ENCODE measurements at regions not wholly inside any gene's neighbourhood (a gene's known extent, or its start where the extent isn't known, plus 50 kb on each side); places are given as distances from the start of the nearest gene placed in this dataset.
"Not testable (repeated sequence)": the region's sequence is repeated elsewhere in the genome, so short reads cannot be mapped to it uniquely, and the experiment has no call there.

DNA sequence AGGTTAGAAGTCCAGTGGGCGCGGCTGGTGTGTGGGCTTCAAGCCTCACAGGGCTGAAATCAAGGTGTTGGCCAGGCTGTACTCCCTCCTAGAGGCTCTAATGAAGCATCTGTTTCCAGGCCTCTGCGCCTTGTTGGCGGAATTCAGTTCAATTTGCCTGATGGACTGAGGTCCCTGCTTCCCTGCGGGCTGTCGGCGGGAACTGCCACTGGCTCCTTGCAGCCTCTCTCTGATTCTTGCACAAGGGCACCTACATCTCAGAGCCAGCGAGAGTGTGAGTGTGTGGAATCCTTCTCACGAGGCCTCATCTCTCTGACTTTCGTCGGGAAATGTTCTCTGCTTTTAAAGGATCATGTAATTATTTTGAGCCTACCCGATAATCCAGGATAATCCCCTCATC lies 128.6 kb downstream of the DLEU7 start:
- DNase-seq: no peak

DNA sequence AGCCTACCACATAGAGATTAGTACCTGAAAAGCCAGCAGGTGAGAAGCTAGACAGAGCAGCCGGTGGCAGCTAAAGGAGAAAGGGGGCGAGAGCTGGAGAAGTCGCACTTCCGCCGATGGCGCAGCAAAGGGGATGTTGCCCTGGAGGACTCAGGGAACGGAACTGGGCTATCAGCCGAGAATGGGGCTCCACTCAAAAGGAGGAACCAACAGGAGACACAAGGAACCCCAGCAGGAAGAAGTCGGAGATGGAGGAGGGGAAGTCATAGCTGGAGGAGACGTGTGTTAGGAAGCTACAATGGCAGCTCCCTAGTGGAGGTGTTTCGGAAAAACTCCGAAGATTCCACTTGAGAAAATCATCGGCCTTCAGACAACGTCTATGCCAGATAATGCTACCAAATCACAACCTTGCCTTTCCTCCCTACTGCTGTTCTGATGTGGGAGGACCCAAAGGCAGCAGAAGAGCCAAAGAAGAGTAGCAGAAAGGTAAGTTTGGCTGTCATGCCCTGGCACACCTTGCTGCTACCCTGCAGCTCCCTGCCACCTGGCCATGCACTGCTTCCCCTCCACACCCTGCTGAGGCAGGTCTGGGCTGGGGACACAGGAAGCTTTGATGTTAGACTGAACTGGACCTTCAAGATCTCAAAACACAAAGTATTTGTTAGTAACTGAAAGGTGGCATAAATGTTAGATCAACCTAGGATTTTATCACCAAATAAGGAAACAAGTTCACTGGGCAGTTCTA lies 127.9 kb downstream of the DLEU7 start:
- no peak for DNase-seq

DNA sequence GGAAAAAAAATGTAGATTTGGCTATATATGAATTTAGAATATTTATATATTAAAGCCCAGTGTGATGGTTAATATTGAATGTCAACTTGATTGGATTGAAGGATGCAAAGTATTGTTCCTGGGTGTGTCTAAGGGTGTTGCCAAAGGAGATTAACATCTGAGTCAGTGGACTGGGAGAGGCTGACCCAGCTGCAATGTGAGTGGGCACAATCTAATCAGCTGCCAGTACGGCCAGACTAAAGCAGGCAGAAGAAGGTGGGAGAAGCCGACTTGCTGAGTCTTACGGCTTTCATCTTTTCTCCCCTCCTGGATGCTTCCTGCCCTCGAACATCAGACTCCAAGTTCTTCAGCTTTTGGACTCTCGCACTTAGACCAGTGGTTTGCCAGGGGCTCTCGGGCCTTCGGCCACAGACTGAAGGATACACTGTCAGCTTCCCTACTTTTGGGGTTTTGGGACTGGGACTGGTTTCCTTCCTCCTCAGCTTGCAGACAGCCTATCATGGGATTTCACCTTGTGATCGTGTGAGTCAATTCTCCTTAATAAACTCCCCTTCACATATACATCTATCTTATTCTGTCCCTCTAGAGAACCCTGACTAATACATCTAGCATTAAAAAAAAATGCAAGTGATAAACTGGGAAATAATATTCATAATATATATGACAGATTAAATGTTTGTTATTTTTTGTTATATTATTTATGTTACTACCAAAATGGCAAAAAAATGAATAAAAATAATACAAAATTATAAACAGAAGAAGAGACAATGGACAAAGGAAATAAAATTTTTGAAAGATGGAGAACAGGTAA lies 122.4 kb downstream of the DLEU7 start:
- DNase-seq: no peak

DNA sequence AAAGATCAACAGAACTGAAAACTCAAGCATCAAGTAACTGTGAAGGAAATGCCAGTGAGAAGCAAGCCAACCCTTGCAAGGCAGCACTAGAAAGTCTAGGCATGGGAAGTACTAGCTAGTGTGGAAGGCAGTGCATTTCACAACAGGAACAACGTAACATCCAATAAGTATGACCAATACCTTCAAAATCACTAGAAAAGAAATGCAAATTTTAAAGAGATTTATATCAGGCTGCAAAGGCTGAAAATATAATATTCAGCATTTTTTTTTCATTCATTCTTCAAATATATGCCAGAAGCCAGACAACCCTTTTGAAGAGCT lies 121.9 kb downstream of the DLEU7 start:
- DNase-seq: no peak

DNA sequence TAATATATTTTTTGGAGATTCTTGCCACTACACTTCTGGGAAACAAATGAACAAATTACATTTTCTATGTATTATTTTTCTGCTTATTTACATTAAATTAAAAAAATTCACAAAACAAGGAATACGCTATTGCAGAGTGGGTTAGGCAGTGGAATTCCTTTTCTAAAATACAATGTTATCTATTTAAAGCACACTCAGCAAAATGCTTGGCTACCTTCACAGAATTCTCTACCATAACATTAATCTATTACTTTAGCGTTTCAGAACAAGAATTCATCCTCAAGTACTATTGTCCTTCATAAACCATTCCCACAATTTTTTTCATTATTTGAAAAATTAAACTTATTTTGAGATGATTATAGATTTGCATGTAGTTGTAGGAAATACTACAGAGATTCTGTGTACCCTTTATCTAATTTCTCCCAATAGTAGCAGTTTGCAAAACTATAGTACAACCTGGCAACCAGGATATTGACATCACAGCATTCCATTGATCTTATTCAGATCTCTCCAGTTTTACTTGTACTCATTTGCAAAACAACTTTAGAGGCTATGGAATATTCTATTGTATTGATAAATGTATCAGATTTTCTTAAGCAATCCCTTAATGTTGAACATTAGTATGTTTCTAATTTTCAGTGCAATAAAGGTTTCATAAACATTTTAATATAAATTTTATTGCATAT lies 120.9 kb downstream of the DLEU7 start:
- no peak for DNase-seq

DNA sequence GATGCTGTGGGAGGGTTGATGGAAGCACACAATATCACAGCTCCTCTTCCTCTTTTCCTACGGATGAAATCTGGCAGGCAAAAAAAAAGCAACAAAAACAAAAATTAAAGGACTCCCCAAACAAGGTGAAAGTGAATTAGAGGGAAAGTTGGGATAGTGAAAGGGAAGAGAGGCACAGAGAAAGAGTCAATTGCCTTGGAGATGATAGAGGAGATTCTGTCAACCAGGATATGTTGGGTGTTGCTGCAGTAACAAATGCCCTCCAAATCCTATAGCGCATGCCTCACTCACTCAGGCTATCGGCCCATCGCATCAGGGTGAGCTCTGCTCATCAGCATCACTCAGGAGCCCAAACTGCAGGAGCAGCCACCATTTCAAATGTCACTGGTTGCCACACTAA lies 119.1 kb downstream of the DLEU7 start:
- no peak for DNase-seq

DNA sequence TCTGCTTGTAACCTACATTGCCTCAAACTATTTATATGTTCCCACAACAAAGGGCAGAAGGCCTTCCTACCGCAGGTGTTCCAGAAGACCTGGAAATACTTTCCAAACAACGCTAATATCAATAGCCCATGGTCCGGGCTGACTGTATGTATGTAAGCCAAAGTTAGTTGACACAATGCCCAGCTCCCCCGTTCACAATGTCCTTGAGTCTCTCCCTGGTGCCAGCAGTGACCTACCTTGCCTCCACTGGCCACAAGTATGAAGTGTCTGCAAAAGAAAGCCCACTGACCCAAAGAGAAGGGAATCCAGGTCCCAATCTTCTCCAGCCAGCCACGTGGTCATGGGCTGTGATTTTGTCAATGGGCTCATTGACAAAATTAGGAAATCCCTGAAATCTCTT lies 118.6 kb downstream of the DLEU7 start:
- no peak for DNase-seq

DNA sequence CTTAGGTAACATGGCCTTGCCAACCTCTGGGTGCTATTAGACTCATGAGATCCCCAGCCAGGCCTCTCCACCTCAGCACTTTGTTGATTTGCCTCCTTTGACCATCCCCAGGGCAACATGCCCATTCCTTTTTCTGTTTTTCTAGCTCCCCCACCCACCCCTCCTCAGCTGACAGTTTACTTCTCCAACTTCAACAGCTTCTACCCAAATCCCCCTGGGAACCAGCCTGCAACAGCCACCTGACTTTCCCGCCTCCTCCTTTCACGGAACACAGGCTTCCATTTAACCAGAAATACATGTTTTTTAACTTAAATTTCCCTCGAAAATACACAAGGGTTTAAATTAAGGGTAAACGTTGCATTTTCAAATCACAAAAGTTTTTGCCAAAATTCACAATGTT lies 117.3 kb downstream of the DLEU7 start:
- no peak for DNase-seq

DNA sequence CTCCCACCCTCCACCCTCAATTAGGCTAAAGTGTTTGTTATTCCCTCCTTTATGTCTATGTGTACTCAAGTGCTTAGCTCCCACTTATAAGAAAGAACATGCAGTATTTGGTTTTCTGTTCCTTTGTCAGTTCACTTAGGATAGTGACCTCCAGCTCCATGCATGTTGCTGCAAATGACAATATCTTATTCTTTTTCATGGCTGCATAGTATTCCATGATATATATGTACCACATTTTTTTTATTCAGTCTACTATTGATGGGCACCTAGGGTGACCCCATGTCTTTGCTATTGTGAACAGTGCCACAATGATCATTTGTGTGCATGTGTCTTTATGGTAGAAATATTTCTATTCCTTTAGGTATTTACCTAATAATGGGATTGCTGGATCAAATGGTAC lies 114.3 kb downstream of the DLEU7 start:
- DNase-seq: no peak

DNA sequence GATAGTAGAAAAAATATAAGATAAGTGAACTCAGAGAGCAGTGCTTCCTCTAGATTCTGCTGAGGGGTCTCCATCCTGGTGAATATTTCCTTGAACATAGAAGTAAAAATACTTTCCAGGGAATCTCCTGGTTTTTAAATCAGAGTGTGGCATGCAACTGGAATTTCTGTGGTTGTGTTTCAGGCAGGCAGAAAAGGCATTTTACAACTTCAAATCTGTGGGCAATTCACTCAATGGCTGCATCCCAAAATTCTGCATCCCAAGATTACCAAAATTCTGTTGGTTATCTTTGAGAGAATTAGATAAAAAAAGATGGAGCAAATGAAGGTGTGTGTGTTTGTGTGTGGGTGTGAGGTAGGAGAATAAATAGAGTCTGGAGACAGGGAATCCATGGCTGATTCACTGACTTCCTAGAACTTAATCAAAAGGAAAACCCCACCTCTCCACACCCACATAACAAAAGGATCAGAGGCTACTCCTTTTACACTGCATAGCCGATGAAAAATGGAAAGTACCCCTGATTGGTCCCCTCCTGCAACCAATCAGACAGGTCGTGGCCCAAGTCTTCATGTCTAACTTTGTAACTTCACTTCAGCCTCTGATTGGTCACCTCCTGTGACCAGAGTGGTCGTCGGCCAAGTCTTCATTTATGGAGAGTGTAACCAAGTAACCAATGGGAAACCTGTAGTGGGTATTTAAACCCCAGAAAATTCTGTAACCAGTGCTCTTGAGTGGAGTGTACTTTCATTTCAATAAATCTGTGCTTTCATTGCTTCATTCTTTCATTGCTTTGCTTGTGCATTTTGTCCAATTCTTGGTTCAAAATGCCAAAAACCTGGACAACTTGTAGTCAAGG lies 112.8 kb downstream of the DLEU7 start:
- DNase-seq: no peak

DNA sequence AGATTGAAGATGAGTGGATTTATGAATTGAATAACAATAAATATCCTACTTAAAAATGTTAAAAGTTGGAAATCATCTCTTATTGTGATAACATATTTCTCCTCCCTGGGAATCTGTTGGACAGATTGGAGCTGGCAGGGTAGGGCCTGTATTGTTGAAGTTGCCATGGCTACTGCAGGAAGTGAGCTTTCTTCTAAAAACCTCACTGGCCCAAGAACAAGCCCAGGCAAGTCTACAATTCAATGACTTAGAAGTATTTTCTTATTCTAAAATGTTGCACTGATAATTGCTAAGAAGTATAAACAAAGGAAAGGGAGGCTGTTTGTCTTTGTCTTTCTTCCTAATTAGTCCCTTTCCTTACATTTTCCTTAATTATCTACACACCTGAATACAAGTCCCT lies 112.1 kb downstream of the DLEU7 start:
- DNase-seq: no peak

DNA sequence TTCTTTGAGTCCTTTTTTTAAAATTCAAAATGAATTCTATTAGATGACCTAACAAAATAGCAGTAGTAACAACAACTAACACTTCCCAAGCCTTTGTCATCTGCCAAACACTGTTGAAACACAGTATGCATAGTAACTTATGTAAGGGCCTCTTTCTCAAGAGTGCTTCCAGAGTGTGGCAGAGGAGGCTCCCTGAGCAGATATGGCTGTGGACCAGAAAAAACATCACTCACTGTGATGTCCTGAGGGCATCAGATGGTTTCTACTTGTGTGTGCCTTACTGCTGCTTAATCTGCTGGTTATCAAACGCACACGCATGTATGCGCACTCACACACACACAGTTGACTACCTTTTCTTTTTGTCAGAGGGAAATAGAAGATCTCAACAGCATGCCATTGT lies 110.8 kb downstream of the DLEU7 start:
- DNase-seq: no peak

DNA sequence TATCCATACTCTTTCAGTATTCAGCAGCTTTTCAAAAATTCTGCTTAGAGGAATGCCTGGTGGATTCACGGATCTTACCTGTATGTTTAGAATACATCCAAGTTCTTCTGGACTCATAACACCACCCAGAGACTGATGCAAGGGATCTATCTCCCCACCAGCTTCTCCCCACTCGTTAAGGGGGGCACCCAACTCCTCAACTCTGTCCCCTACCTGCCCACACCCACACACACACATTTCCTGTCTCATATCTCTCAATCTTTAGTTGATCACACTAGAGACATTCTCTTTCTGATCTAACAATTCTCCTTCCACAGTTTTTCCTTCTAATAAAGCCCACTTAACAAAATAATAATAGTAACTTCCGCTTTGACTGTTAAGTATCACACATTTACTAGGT lies 110.1 kb downstream of the DLEU7 start:
- DNase-seq: no peak

DNA sequence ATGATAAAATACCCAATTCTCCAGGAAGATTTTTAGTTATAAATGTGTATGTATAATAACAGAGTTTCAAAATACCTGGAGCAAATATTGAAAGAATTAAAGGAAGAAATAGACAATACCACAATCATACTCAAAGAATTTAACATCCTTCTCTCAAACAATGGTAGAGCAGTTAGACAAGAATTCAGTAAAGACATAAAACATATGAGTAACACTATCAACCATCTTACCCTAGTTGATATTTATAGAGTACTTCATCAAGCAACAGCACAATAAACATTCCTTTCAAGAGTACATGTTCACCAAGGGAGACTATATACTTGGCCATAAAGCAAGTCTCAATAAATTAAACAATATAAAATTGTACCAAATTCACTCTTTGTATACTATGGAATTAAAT lies 108.4 kb downstream of the DLEU7 start:
- no peak for DNase-seq

DNA sequence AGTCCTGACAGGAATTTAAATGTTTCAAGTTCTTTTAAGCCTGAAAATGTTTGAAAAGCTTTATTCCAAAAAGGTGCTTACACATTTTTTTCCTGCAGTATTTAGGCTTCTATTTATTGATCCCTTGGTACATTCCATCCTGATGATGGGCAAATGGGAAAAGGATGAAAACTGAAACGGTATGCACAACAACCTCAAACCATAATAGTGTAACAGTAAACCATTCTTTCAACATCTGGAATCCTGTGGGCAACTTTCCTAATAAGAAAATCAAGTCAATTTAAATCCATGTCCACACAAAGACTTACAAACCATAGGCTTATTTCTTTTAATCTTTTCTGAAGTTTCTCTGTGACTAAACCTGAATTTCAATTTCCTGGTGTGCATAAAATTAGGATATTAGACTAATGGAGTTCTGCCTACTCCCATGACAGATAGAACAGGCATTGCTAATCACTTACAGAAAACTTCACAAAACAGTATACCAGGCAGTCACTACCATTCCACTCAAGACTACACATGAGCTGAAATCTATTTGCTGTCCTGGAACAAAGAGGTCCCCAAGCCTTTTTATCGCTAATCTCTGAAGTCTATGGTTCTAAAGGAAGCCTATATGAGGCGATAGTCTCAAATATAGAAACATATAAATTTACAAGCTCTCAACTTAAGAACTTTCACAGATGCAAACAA lies 103.3 kb downstream of the DLEU7 start:
- no peak for DNase-seq

DNA sequence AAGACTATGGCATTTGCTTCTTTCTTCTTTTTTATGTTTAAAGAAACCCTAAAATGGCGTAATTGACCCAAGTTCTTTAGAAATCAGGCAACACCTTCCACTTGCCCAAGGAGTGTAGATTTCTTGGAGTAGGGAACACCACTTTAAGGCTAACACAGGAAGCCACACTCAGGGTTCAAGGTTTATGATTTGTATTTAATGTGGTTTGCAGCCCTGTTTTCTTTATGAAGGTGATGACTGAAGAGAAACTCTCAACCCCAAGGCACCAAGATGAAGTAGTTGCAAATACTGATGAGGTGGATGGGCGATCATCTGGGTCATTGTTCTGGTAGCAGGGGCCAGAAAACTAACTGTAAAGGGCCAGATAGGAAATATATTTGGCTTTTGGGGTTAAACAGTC lies 101.1 kb downstream of the DLEU7 start:
- no peak for DNase-seq

DNA sequence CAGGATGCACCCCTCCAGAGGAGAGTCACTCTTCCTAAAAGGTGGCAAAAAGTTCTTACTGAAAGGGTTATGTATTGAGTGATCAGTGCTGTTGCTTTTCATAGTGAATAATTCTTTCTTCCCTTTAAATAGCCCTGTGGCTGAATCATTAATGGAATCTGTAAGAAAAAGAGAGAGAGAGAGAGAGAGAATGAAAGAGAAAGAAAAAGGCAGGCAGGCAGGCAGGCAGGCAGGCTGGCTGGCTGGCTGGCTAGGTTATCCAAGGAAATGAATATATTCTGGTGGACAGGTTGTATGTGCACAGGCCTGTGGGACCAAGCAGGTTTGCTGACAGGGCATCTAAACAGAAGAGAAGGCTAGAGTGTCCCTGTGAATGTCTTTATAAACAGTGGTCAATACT lies 100.5 kb downstream of the DLEU7 start:
- no peak for DNase-seq

DNA sequence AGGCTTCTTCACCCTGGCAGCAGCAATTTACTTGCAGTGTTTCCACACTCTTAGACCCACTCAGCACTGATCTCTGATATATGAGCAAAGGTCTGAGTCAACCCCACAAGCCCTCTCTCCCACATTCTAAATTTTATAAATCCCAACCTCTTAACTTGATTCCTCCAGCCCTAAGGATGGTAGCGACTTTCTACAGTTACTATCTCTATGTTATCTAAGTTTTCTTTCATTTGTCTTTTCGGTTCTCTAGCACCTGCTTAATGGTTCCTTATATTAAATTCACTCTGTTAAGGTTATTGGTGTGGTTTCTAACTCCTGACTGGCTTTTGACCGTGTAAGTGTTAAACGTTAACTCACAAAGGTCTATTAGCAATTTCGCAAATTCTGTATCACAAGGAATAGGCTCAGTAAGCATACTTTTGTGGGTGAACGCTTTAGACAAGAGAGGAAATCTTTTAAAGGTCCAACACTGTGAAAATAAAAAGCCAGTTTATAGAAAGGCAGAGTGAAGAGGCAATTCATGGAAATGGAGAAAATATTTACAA lies 99.3 kb downstream of the DLEU7 start:
- no peak for DNase-seq

DNA sequence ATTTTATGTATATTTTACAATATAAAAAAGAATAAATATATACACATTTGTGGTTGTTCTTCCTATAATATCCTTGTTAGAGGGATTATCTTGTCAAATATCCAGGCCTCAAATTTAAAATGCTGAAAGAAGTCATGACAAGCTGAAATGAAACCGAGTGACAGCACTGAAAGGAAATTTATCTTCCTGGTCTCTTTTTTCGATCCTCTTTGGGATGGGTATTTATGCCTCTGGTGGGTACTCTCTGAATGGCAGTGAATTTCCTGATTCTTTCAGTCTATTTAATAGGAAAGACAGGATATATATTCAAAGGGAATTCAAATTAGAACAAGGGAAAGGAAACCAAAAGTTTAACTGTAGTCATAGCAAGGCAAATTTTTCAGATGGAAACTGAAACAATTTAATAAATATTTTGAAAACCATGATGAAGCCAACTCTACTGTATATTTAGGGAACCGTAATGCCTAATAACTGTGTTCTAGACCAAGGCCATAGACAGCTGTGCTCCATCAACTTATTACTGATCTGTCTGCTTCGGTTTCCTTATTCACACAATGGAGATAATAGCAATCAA lies 97.9 kb downstream of the DLEU7 start:
- no peak for DNase-seq

DNA sequence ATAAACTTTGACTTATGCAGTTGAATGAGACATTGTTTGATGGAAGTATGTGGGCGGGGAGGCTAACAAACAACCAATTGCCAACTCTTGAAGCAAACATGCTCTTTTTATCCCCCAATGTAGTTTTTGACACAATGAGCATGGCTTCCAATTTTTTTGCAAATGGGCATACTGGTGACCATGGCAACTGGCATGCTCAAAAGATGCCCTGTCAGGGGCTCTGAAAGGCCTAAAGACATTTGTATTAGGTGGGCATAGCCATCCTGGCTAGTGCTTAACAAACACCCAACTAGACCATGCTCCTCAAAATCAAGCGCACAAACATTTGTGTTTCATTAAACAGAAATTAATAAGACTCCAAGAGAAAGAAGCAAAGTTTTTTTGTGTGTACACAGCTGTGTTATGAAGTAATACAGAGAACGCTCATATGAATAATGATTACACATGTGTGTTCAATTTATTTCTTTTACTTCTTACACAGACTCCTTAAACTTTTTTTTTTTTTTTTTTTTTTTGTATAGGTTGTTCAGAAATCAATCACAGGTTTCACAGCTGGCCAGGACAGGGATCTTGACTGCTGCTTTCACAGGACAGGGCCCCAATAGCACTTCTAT lies 95.6 kb downstream of the DLEU7 start:
- DNase-seq: peak; percentile 82

DNA sequence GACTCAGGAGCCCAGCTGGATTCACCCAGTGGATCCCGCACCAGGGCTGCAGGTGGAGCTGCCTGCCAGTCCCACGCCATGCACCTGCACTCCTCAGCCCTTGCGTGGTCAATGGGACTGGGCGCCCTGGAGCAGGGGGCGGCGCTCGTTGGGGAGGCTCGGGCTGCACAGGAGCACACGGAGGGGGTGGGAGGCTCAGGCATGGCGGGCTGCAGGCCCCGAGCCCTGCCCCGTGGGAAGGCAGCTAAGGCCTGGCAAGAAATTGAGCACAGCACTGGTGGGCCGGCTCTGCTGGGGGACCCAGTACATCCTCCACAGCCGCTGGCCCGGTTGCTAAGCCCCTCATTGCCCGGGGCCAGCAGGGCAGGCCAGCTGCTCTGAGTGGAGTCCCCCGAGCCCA lies 90.3 kb downstream of the DLEU7 start:
- DNase-seq: not testable (repeated sequence)

All from skin of body (tissue), 1 donor.